GM12892 (cell line): ENCODE measurements at regions not wholly inside any gene's neighbourhood (a gene's known extent, or its start where the extent isn't known, plus 50 kb on each side); places are given as distances from the start of the nearest gene placed in this dataset.

ENCODE experiments used
- POLR2A ChIP-seq: IDR thresholded peaks from 2 replicates; pipeline ENCODE4 v1.6.1; 2011; ENCODE audit warnings: low read depth, low read length, control low read depth
- POLR2AphosphoS5 ChIP-seq: IDR thresholded peaks from 2 replicates; pipeline ENCODE4 v1.6.1; 2011; ENCODE audit warnings: low read depth, low read length, control low read depth

- no peak for TF ChIP-seq POLR2AphosphoS5
- no peak for TF ChIP-seq POLR2A
Measured at GRCh38 chr13:95498886-95499285, 53.6 kb upstream of the CLDN10 start.
